Activated CD4-positive, alpha-beta T cell treated with anti-CD3 and anti-CD28 coated beads, Interleukin-2, amount 50 U/mL, for 48 hours (primary cell): ENCODE measurements at regions not wholly inside any gene's neighbourhood (a gene's known extent, or its start where the extent isn't known, plus 50 kb on each side); places are given as distances from the start of the nearest gene placed in this dataset.
"Not testable (repeated sequence)": the region's sequence is repeated elsewhere in the genome, so short reads cannot be mapped to it uniquely, and the experiment has no call there.

Source experiments
- DNase-seq, 2 experiments: peaks; one replicate each; pipeline ENCODE4 v3.0.0-alpha.2; 2020

DNA sequence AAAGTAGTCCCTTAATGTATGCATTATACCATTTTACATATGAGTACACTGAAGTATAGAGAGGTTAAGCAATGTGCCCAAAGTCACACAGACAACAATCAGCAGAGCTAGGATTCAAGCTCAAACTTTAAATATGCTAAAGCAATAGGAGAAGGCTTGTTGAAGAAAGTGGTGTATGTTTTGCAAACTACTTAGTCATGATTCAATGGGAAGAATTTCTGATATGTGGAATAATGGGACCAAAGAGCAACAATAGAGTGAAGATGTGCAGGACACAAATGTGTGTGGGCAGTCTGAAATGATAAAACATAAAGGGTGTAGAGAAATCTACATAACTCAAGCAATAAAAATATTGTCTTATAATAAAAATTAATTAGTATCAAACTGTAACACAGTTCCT, 109.0 kb upstream of the ARSJ start:
- no peak for DNase-seq

DNA sequence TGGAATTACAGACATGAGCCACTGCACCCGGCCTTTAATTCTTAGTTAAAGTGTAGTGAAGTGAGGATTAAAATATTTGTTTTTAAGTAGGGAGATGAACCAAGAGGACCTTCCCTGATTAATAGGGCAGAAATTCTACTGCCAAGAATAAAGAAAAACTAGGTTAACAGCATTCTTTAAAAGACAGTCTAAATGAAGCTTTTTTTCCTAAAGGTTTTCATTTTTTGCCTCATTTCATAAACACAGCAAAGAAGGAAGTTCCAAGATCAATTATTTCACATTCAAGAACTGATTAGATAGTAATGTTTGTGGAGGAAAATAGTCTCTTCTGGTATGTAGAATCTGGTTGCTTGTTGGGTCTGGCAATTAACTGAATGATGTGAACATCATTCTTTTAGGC, 112.1 kb upstream of the ARSJ start:
- DNase-seq: no peak

DNA sequence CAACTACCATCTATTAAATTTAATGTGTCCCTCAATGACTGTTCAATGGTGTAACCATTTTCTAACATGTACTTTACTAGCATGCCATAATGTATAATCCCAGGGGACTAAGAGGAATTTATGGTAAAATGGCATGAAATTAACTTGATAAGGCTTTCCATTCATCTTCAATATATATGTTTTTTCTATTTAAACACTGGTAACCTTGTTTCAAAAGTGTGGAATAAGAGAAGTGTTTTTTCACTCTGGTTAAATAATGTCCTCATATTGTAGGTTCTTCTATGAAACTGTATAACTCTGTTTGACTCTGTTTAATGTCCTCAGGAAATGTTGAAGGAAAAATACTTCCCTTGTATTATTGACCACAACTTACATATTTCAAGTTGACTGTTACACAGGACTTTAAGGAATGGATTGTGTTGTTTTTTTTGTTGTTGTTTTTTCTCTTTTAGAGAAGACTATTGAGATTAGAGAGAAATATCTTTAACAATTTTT, 113.8 kb upstream of the ARSJ start:
- no peak for DNase-seq

DNA sequence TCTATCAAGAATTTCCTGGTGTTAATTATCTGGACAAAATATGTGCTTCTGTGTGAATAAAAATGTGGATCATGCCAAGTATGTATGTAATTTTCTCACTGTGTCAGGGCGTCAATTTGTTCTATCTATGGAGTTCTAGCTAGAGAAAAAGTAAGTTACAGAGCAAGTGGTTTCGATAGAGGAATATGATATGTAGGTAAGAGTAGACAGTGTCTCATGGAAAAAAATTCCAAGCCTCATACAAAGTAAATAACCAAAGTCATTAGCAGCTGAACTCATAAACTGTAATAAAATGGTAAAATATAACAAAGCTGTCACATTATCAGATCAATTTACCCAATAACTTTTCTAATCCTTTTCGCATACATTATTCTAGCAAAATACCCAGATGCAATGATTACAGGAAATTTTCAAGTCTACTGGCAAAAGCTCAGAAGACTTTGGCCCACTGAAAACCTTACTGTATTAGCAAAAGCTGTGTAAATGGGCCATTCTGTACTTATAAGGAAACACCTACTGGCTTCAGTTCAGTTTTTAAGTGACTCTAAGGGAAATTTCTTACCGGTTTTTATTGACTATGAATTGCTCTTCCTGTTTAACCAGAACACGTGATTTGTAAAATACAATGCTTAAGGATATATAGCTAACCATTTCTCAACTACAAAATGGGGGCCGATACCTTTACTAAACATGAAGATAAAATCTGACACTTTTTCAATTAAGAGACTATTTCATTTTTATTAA, 121.0 kb upstream of the ARSJ start:
- DNase-seq: no peak

DNA sequence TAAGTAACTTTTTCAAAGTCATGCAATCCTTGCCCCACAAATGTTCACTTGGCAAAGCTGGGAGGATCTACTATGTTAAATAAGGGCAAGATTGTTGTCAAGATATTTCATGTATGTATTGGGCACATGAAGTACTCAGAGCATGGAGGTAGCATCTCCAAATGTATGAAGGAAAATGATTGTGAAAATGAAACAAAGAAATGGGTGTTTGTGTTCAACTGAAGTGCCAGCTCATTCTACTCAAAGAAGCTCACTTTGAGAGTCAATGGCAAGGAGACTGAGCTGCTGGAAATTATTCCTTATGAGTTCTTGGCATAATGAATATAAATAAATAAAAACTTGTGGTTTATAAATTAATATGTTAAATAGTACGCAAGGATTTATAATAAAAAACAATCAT, 124.5 kb upstream of the ARSJ start:
- no peak for DNase-seq

DNA sequence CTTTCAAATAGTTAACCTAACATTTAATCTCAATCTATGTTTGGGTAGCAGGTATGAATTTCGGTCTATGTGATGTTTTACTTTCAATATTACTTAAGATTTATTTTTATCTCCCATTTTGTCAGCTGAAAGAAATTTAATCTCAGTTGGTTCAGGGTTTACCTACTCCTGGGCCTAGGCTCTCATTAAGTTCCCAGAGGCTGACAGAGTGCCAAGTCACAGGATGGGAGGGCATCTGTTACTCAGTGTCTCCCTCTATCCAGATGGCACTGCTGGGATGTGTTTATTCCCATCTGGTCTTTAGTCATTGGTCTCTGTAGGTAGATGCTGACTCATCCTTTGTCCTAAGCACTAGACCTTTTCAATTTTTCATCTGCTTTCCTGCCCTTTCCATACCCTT, 129.4 kb upstream of the ARSJ start:
- no peak for DNase-seq

DNA sequence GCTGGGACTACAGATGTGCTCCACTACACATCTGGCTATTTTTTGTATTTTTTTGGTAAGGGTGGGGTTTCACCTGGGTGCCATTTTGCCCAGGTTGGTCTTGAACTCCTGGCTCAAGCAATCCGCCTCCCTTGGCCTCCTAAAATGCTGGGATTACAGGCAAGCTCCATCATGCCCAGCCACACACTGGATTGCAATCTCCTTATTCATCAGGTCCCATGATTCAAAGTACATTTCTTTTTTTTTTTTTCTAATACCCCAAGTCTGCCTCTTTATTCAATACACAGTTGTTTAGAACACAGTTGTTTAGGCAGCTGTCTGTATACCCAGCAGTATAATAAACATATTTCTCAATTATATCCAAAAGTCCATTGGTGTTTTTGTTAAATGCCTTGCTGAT, 130.3 kb upstream of the ARSJ start:
- DNase-seq: no peak

DNA sequence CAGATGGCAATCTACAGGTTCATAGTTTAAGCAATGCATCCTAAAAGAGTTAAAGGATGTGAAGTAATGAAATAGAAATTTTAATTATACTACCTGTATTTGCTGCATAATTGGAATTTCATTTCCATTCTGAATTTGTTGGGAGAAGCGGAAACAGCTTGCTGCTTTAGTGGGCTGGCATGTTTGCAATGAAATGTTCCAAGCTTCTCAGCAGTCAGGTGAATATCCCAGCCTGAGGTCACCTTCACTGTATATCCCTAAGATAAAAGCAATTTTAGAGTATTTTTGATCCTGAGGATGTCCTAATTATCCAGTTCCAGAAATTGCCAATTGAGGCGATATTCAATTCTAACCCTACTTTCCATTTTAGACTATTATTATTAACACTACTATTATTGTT, 136.1 kb upstream of the ARSJ start:
- no peak for DNase-seq

DNA sequence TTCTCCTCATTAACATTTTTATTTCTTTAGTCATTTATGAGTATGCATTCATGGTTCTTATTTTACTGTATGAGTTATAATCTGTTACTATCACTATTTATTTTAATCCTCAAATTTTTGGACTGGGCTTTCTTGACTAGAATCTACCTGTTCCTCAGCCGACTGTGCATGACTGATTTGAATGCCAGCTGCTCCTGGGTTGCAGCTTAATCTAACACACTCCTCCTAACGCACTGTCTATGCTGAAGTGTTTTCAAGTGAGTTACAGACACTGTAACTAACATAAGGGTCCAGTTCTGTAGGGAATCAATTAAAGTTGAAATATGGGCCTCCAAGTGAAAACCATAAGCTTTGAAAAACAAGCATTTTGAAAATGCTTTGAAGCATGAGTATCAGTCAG, 137.4 kb upstream of the ARSJ start:
- no peak for DNase-seq

DNA sequence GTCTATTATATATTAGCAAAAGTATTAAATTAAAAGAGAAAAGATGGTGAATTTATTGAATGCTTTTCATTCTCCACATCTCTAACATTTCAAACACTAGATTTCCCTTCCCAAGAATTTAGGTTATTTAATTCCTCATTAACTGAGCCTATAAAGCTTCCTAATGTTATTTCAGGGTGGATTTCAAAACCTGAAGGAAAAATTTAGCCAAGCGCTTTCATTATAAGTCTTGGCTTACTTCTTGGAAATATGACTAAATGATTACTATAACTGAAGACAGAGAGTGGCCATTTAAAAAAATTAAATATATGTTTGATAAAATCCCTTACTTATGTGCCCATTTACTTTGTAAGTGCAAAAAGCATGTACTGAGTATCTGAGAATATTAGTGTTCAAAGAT, 141.8 kb upstream of the ARSJ start:
- DNase-seq: no peak

DNA sequence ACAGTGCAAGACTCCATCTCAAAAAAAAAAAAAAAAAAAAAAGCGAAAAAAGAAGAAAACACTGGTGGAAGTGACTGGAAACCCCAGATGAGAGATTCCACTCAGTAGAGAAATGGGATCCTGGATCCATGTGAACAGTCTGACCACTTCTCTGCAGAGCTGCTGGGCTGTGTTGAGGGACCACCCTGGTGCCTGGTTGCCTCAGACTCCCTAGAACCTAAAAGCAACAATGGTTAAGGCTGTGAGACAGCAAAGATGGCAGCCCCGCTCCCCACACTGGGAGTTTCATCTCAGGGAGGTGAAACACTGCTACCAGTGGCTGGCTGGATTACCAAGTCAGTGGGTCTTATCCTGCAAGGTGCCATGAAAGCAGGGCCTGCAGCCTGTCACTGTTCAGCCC, 152.8 kb upstream of the ARSJ start:
- DNase-seq: no peak

DNA sequence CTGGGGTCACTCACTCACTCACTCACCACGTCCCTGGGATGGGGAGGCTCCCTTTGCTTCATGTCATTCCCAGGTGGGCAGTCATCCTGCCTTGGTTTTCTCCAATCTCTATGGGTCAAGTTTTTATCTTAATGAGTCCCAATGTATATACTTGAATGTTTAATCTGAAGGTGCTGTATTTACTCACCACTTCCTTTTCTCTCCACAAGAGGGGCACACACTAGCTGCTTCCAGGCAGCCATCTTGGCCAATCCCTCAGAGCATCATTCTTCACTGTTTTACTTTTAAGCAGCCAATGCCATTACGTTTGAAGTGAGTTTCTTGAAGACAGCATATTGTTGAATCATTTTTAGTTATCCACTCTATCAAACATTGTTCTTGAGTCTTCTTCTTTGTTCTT, 153.4 kb upstream of the ARSJ start:
- DNase-seq: no peak

DNA sequence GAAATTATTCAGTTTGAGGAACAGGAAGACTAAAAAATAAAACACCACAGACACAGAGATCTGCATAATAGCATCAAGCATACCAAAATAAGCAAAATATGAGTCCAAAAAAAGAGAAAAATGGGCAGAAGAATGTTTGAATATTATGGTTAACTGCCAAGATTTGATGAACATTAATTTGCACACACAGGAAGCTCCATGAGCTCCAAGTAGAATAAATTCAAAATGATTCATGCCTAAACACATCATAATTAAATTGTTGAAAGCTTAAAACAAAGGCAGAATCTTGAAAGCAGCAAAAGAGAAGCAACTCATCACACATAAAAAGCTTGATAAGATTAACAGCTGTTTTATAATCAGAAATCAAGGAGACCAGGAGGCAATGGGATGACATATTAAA, 156.6 kb upstream of the ARSJ start:
- no peak for DNase-seq

DNA sequence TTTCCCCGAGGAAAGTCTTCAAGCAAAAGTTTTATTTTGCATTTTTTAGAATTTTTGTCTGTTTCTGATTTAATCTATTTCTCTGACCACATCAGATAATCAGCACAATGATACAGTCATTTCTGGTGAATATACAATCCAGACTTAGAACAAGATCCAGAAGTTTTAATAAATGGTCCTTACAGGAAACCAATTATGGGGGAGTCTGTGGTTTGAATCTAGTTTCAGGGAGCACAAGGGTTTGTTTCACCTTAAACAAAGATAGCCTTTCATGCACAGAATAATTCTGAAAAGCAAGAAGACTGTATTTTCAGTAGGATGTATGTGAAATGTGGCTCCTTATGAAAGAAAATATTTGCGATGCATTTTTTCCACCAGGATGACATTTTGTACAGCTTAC, 158.5 kb upstream of the ARSJ start:
- DNase-seq: no peak

DNA sequence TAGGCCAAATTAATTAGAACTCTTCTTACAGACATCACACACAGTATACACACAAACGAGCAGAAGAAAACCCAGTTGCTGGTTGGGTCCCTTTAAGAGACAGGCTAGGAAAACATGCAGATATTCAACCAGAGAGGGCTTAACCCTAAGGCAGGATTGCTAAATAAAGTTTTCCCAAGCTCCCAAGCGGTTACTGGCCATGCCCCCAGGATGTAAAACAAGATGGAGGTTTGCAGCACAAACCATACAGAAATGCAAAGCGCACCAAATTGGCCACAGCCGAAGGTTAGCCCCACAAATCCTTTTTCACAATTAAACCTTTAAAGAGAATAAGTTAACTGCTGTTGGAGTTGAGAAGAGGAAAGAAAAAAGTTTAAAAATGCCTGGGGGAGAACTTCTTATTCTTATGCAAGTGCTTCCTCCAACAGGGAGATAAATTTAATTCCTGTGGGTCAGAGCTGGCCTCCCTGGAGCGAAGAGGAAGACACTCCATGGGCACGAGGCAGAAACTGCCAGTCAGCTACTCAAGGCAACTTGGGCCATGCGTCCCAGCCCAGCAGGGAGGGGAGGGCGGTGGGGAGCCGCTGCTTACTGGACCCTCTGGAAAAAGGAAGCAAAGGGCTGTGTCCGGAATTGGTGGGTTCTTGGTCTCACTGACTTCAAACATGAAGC, 167.6 kb upstream of the ARSJ start:
- no peak for DNase-seq

DNA sequence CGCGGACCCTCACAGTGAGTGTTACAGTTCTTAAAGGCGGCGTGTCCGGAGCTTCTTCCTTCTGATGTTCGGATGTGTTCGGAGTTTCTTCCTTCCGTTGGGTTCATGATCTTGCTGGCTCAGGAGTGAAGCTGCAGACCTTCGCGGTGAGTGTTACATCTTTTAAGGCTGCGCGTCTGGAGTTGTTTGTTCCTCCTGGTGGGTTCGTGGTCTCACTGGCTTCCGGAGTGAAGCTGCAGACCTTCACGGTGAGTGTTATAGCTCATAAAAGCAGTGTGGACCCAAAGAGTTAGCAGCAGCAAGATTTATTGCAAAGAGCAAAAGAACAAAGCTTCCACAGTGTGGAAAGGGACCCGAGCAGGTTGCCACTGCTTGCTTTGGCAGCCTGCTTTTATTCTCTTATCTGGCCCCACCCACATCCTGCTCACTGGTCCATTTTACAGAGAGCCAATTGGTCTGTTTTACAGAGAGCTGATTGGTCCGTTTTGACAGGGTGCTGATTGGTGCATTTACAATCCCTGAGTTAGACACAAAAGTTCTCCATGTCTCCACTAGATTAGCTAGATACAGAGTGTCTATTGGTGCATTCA, 168.3 kb upstream of the ARSJ start:
- DNase-seq: peak; percentile 3 to 15

DNA sequence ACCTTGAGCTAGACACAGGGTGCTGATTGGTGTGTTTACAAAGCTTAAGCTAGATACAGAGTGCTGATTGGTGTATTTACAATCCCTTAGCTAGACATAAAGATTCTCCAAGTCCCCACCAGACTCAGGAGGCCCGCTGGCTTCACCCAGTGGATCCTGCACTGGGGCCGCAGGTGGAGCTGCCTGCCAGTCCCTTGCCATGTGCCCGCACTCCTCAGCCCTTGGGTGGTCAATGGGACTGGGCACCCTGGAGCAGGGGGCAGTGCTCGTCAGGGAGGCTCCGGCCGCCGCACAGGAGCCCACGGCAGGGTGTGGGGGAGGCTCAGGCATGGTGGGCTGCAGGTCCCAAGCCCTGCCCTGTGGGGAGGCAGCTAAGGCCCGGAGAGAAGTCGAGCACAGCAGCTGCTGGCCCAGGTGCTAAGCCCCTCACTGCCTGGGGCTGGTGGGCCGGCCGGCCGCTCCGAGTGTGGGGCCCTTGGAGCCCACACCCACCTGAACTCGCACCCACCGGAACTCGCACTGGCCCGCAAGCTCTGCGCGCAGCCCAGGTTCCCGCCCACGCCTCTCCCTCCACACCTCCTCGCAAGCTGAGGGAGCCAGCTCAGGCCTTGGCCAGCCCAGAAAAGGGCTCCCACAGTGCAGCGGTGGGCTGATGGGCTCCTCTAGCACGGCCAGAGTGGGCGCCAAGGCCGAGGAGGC, 169.1 kb upstream of the ARSJ start:
- not testable (repeated sequence) for DNase-seq

DNA sequence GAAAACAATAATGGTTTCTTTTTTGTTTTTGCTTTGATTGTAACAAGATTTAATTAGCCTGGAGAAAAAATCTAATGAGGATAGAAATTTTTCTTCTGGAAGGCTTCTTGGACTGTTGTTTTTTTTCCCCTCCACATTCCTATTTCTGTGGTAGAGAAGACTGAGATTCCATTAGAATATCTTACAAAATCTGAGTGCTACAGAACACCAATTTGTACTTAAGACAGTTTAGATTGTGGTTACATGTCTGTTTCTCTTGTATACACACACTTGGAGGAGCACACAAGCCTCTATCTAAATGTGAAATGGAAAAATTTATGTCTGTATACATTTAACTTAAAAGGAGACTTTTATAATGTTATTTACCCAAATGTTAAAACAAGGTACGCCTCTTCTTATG, 176.9 kb upstream of the ARSJ start:
- no peak for DNase-seq

DNA sequence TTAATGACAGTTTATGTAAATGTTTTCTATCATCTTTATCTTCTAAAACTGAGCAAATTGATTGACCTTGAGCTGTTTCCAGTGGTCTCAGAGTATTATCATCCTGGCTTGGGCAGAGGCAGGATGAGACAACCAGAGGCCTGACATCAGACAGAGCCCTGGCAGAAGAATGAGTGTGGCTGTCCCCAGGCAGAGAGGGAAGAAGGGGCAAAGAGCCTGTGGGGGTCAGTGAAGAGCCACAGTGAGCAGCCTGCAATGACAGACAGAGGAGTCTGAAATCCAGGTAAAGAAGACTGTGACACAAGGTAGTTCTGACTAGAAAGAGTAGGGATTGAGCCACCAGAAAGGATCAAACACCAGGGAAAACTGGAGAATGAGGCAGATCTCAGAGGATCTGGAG, 182.4 kb upstream of the ARSJ start:
- DNase-seq: no peak

DNA sequence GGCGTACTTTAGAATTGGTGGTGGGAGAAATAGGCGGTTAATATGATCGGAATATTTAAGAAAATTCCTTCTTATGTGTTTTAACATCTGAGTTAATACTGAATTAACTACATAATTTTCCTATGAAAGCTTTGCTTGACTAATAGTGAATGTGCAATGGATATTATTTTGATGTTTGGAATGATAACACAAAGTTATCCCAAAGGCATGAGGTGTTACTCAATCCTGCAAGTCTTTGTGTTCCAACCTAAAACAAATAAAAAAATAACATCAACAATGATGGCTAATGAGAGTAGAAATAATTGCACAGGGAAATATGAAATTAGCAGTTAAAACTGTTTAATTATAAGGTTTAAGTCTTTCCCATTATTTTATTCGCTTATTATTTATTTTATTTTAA, 183.6 kb upstream of the ARSJ start:
- DNase-seq: no peak

DNA sequence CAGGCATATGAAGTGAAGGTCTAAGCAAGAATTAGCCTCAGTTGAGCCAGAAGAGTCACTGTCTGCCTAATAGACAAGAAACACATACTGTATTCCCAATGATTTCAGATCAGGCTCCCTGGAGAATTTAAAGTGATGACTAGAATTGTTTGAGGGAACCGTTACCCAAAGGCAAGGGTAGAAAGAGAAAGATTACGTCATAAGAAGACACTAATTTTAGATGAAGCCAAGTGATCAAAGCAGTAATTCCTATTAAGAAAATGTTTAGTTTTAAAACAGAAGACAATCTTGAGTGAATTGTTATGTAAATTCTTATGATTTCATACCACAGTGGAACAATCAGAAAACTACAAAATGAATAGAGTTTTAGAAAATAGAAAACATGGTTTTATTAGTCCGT, 194.5 kb upstream of the ARSJ start:
- DNase-seq: no peak

DNA sequence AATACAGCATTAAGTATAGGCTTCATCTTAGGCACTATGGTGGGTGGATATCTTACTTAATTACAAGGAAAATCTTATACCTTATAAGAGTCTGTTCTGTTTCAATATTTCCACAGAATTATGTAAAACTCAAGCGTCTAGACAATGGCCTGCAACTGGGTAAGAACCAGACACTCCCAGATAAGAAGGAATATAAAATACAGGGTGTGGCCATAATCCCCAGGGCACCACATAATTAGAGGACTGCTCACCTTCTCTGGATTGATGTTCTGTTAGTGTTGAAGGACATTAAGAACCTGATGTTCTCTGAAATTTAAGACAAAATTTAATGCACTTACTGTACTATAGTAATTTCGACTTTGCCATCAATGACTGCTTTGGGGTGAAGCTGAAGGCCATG, 198.2 kb upstream of the ARSJ start:
- DNase-seq: no peak

DNA sequence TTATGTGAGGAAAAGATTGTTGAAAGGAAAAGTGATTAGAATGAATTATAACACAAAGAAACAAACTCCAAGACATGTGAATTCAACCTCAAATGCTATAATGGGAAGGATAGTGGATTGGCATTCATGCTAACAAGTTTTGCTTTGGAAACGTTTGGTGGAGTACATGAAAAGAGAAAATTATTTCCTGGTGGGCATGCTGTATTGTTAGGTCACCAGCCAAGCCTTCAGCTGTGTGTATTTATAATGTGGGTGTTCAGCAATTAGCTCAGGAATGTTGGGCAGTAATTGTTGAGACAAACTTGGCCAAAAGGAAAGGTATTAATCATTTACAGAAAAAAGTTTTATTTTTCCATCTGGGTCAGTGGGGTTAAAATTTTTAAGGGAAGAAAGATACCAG, 198.9 kb upstream of the ARSJ start:
- no peak for DNase-seq

DNA sequence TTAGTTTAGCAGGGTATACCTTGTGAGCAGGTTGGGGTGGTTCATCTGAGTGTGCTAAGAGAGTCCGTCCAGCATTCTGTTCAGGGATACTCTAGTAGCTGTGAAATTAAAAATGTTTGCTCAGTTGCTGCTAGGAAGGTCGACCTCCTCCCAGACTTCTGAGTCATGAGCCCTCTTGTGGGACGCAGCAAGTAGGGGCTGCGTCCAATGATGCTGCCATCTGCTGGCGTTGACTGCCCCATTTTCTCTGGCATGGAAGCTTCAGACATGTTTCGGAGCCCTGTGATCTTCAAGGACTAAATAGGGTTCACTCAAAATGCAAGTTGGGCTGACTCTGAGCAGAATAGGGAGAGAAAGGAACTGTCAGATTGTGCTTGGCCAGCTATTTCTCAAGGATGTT, 201.0 kb upstream of the ARSJ start:
- peak; percentile 20 to 36 for DNase-seq
